ENCODE measurements at regions not wholly inside any gene's neighbourhood (a gene's known extent, or its start where the extent isn't known, plus 50 kb on each side); places are given as distances from the start of the nearest gene placed in this dataset.

- H3K9me3 ChIP-seq: no peaks in the 10 kb centered on the region
- H3K27ac ChIP-seq: no peak overlapping the region
- CTCF ChIA-PET: no interaction called here
- H3K4me3 ChIP-seq: no peak overlapping the region
- TF ChIP-seq PHF8 (IDR thresholded peaks at IDR 0.05; ENCODE audit: borderline replicate concordance, low read depth): no peak
- TF ChIP-seq RFX5 (IDR thresholded peaks at IDR 0.05): no peak
- TF ChIP-seq ZSCAN20 (CRISPR knock-in tag; IDR thresholded peaks at IDR 0.05): no peak
- no peak for TF ChIP-seq MAZ (IDR thresholded peaks at IDR 0.05; ENCODE audit: borderline replicate concordance, low read depth, low read length)
- no peak for TF ChIP-seq FOSL2 (IDR thresholded peaks at IDR 0.05)
- TF ChIP-seq FOSL2 (CRISPR knock-in tag; IDR thresholded peaks at IDR 0.05): no peak
- no peak for TF ChIP-seq EP300 (IDR thresholded peaks at IDR 0.05)
- no peak for TF ChIP-seq JUNB (IDR thresholded peaks at IDR 0.05)
- no peak for TF ChIP-seq ESRRA (IDR thresholded peaks at IDR 0.05; ENCODE audit: borderline replicate concordance, low read length)
- no peak for TF ChIP-seq POLR2A (IDR thresholded peaks at IDR 0.05; ENCODE audit: low read length)
- TF ChIP-seq RCOR1 (IDR thresholded peaks at IDR 0.05; ENCODE audit: low read depth, low read length): no peak
- ATAC-seq: no peak
- no peak for FAIRE-seq
- 6% methylated on average over 2 of the region's 2 CpGs for WGBS (ENCODE audit: missing lambda C conversion rate)
- POLR2A ChIA-PET: no interaction called here
- H3K4me1 ChIP-seq: no peaks in the 10 kb centered on the region
- no peak overlapping the region for H3K4me2 ChIP-seq
- DNase-seq (ENCODE audit: low read depth in 1 of 2, low spot score in 1 of 2): no peak
Observed at GRCh38 chr11:81975261-81975900, 758.3 kb downstream of the FAM181B start.

GRCh38 chr11:81970886-81971285 is 762.8 kb downstream of the FAM181B start:
- Histone ChIP-seq H3K27ac (no peak overlapping the region), H3K4me2 (no peak overlapping the region), H3K4me1 (no peaks in the 10 kb centered on the region), H3K4me3 (no peak overlapping the region), H3K9me3 (no peaks in the 10 kb centered on the region)
- DNase-seq (ENCODE audit: low read depth in 1 of 2, low spot score in 1 of 2): no peak
- no peak for TF ChIP-seq POLR2A (IDR thresholded peaks at IDR 0.05; ENCODE audit: low read length)
- no peak for TF ChIP-seq POLR2AphosphoS2 (conservative IDR thresholded peaks at IDR 0.05; ENCODE audit: low read length)
- no peak for TF ChIP-seq HMGXB4 (CRISPR knock-in tag; IDR thresholded peaks at IDR 0.05; ENCODE audit: borderline replicate concordance)
- TF ChIP-seq HEYL (CRISPR knock-in tag; IDR thresholded peaks at IDR 0.05): no peak
- no peak for TF ChIP-seq HES2 (IDR thresholded peaks at IDR 0.05)
- no peak for TF ChIP-seq FOXS1 (CRISPR knock-in tag; IDR thresholded peaks at IDR 0.05)
- no peak for TF ChIP-seq ZC3H11A (IDR thresholded peaks at IDR 0.05)
- FAIRE-seq: no peak
- WGBS (ENCODE audit: missing lambda C conversion rate): 5% methylated on average over 3 of the region's 3 CpGs
- ChIA-PET CTCF (no interaction called here), POLR2A (no interaction called here)
- no peak for ATAC-seq

- 0% methylated on average over 1 of the region's 1 CpG for WGBS (ENCODE audit: missing lambda C conversion rate)
- DNase-seq (ENCODE audit: low read depth in 1 of 2, low spot score in 1 of 2): no peak
- POLR2A ChIA-PET: no interaction called here
- Histone ChIP-seq H3K4me2 (no peak overlapping the region), H3K4me1 (no peaks in the 10 kb centered on the region), H3K27ac (no peak overlapping the region), H3K4me3 (no peak overlapping the region), H3K9me3 (no peaks in the 10 kb centered on the region)
- ATAC-seq: no peak
- CTCF ChIA-PET: no interaction called here
- FAIRE-seq: no peak
- TF ChIP-seq JUNB (IDR thresholded peaks at IDR 0.05) (no peak), E2F6 (IDR thresholded peaks at IDR 0.05; ENCODE audit: borderline replicate concordance, low read depth) (no peak), BCL3 (IDR thresholded peaks at IDR 0.05) (no peak), POLR2AphosphoS2 (conservative IDR thresholded peaks at IDR 0.05; ENCODE audit: low read length) (no peak), HDAC2 (IDR thresholded peaks at IDR 0.05) (no peak), ZNF302 (CRISPR knock-in tag; IDR thresholded peaks at IDR 0.05) (no peak), NPAS2 (CRISPR knock-in tag; IDR thresholded peaks at IDR 0.05; ENCODE audit: borderline replicate concordance) (no peak), CTCF (IDR thresholded peaks at IDR 0.05) (no peak), MAZ (IDR thresholded peaks at IDR 0.05; ENCODE audit: borderline replicate concordance, low read depth, low read length) (no peak), SMC3 (IDR thresholded peaks at IDR 0.05) (no peak), USF2 (IDR thresholded peaks at IDR 0.05) (no peak), POLR2A (IDR thresholded peaks at IDR 0.05; ENCODE audit: low read length) (no peak), CBX8 (IDR thresholded peaks at IDR 0.05) (no peak), HOXB5 (CRISPR knock-in tag; IDR thresholded peaks at IDR 0.05) (no peak), EHMT2 (IDR thresholded peaks at IDR 0.05; ENCODE audit: low read depth) (no peak), TFCP2L1 (CRISPR knock-in tag; IDR thresholded peaks at IDR 0.05) (no peak)
Observed at GRCh38 chr11:81967242-81967641, 766.4 kb downstream of the FAM181B start.
